Activated CD8-positive, alpha-beta T cell treated with anti-CD3 and anti-CD28 coated beads for 36 hours (primary cell): ENCODE measurements at regions not wholly inside any gene's neighbourhood (a gene's known extent, or its start where the extent isn't known, plus 50 kb on each side); places are given as distances from the start of the nearest gene placed in this dataset.

Experiments
- ATAC-seq: fragments of 200-7000 bp; cut with Tn5 transposase; one replicate; pipeline ENCODE4 v1.10.0; 2021; ENCODE audit warnings: mild to moderate bottlenecking, moderate library complexity
- CTCF ChIA-PET: fragments of 350-600 bp; sonication (Branson Sonifier 250); formaldehyde crosslinking; loops from one replicate; lab custom pipeline; 2021; ENCODE audit warnings: antibody characterized with exemption; lab: Charles Lee
- POLR2A ChIA-PET: fragments of 350-600 bp; sonication (Branson Sonifier 250); formaldehyde crosslinking; loops from one replicate; lab custom pipeline; 2021; ENCODE audit warnings: antibody characterized with exemption; lab: Charles Lee
- DNase-seq: peaks from one replicate; pipeline ENCODE4 v3.0.0-alpha.2; 2020
- H3K27ac Mint-ChIP-seq: one replicate; pipeline ENCODE4 v1.8.0; 2021; ENCODE audit warnings: mild to moderate bottlenecking, mixed read lengths
- H3K27me3 Mint-ChIP-seq: one replicate; pipeline ENCODE4 v1.8.0; 2021; ENCODE audit warnings: mixed read lengths
- H3K36me3 Mint-ChIP-seq: one replicate; pipeline ENCODE4 v1.8.0; 2021; ENCODE audit warnings: low read depth, mixed read lengths
- H3K4me1 Mint-ChIP-seq: one replicate; pipeline ENCODE4 v1.8.0; 2021; ENCODE audit warnings: low read depth, mixed read lengths
- H3K4me3 Mint-ChIP-seq: one replicate; pipeline ENCODE4 v1.8.0; 2021; ENCODE audit warnings: mild to moderate bottlenecking, moderate library complexity, mixed read lengths
- H3K9me3 Mint-ChIP-seq: one replicate; pipeline ENCODE4 v1.8.0; 2021; ENCODE audit warnings: mixed read lengths
- CTCF ChIP-seq: fragments of 200-600 bp; IDR thresholded peaks from one replicate; pipeline ENCODE4 v1.8.0; 2022; ENCODE audit warnings: antibody characterized with exemption, mild to moderate bottlenecking
- intact Hi-C: fragments of 100-400 bp; cut with micrococcal nuclease; formaldehyde crosslinking; loops from one replicate; pipeline ENCODE4 v1.10.0; 2022

- intact Hi-C loops: no loop called here
- Mint-ChIP-seq H3K4me1 (peaks cover 4% of the 10 kb centered on the region), H3K4me3 (no peak overlapping the region), H3K27ac (no peak overlapping the region), H3K36me3 (no peaks in the 10 kb centered on the region), H3K27me3 (peaks cover 14% of the 10 kb centered on the region), H3K9me3 (no peaks in the 10 kb centered on the region)
- POLR2A ChIA-PET: no interaction called here
- CTCF ChIA-PET: no interaction called here
- ATAC-seq (no peak), DNase-seq (no peak)
- no peak for TF ChIP-seq CTCF
Observed at GRCh38 chr2:120556911-120557310, 178.8 kb upstream of the GLI2 start.

GRCh38 chr2:120558847-120559246 lies 176.8 kb upstream of the GLI2 start:
- Mint-ChIP-seq H3K36me3 (no peaks in the 10 kb centered on the region), H3K27ac (no peak overlapping the region), H3K4me3 (no peak overlapping the region), H3K27me3 (peaks cover 6% of the 10 kb centered on the region), H3K4me1 (no peaks in the 10 kb centered on the region), H3K9me3 (no peaks in the 10 kb centered on the region)
- CTCF ChIA-PET: no interaction called here
- no peak for DNase-seq
- no peak for TF ChIP-seq CTCF
- intact Hi-C loops: no loop called here
- ATAC-seq: no peak
- POLR2A ChIA-PET: no interaction called here

- Mint-ChIP-seq H3K27me3 (peaks cover 5% of the 10 kb centered on the region), H3K4me3 (no peak overlapping the region), H3K27ac (no peak overlapping the region), H3K9me3 (no peaks in the 10 kb centered on the region), H3K36me3 (no peaks in the 10 kb centered on the region), H3K4me1 (no peaks in the 10 kb centered on the region)
- POLR2A ChIA-PET: no interaction called here
- no peak for DNase-seq
- no peak for TF ChIP-seq CTCF
- CTCF ChIA-PET: no interaction called here
- intact Hi-C loops: no loop called here
- no peak for ATAC-seq
Observed at GRCh38 chr2:120559401-120559800, 176.3 kb upstream of the GLI2 start.

GRCh38 chr2:120560330-120560729 lies 175.3 kb upstream of the GLI2 start:
- Mint-ChIP-seq H3K36me3 (no peaks in the 10 kb centered on the region), H3K9me3 (no peaks in the 10 kb centered on the region), H3K27ac (no peak overlapping the region), H3K4me1 (no peaks in the 10 kb centered on the region), H3K4me3 (no peak overlapping the region), H3K27me3 (peaks cover 3% of the 10 kb centered on the region)
- no peak for DNase-seq
- no peak for ATAC-seq
- no peak for TF ChIP-seq CTCF
- ChIA-PET CTCF (no interaction called here), POLR2A (no interaction called here)
- intact Hi-C loops: no loop called here

GRCh38 chr2:120561379-120562035 lies 174.2 kb upstream of the GLI2 start:
- Mint-ChIP-seq H3K27me3 (peaks cover 3% of the 10 kb centered on the region), H3K9me3 (no peaks in the 10 kb centered on the region), H3K4me3 (no peak overlapping the region), H3K27ac (no peak overlapping the region), H3K4me1 (no peaks in the 10 kb centered on the region), H3K36me3 (no peaks in the 10 kb centered on the region)
- ChIA-PET POLR2A (no interaction called here), CTCF (no interaction called here)
- intact Hi-C loops: no loop called here
- DNase-seq: no peak
- no peak for TF ChIP-seq CTCF
- no peak for ATAC-seq
